ENCODE measurements at regions not wholly inside any gene's neighbourhood (a gene's known extent, or its start where the extent isn't known, plus 50 kb on each side); places are given as distances from the start of the nearest gene placed in this dataset.

- H3K4me2 ChIP-seq (ENCODE audit: low read length, poor library complexity, severe bottlenecking), result no peak overlapping the region
- H3K4me1 ChIP-seq (ENCODE audit: control insufficient read depth, insufficient read depth, low read depth, low read length), result peaks cover 2% of the 10 kb centered on the region
- no peak overlapping the region for H4K8ac ChIP-seq (ENCODE audit: low read length)
- DNase-seq, result no peak
- H2AK5ac ChIP-seq (ENCODE audit: low read length, severe bottlenecking), result no peak overlapping the region
- H3K9me3 ChIP-seq (ENCODE audit: control insufficient read depth, low read length), result no peaks in the 10 kb centered on the region
- no peak overlapping the region for H2BK15ac ChIP-seq (ENCODE audit: low read depth, poor library complexity, severe bottlenecking)
- no peaks in the 10 kb centered on the region for H3K36me3 ChIP-seq (ENCODE audit: control insufficient read depth in 1 of 2, insufficient read depth in 2 of 2, low read depth in 1 of 2, low read length in 2 of 2)
- H4K91ac ChIP-seq (ENCODE audit: low read length), result no peak overlapping the region
- no peak overlapping the region for H3K4me3 ChIP-seq (ENCODE audit: insufficient read depth in 1 of 2, low read depth in 1 of 2, low read length in 2 of 2)
- H3K27ac ChIP-seq (ENCODE audit: low read length, poor library complexity, severe bottlenecking), result no peak overlapping the region
- H2BK12ac ChIP-seq (ENCODE audit: low read length in 2 of 2), result no peak overlapping the region
- no peak overlapping the region for H2BK5ac ChIP-seq (ENCODE audit: low read depth, low read length, poor library complexity, severe bottlenecking)
- no peak overlapping the region for H2BK120ac ChIP-seq (ENCODE audit: low read depth, low read length)
- H3K18ac ChIP-seq (ENCODE audit: low read depth in 1 of 2, low read length in 2 of 2), result peak overlapping the region in 1 of 2 experiments; percentile 11
- WGBS, result 93% methylated on average over 11 of the region's 13 CpGs
- H3K9ac ChIP-seq (ENCODE audit: low read length), result no peak overlapping the region
- no peak overlapping the region for H3K4ac ChIP-seq (ENCODE audit: low read depth in 1 of 2, low read length in 2 of 2)
- no peak overlapping the region for H3K14ac ChIP-seq (ENCODE audit: low read length in 2 of 2)
- no peaks in the 10 kb centered on the region for H3K79me1 ChIP-seq (replicated peaks; ENCODE audit: low read length, poor library complexity, severe bottlenecking)
- no peaks in the 10 kb centered on the region for H3K27me3 ChIP-seq (ENCODE audit: control insufficient read depth in 1 of 2, insufficient read depth in 1 of 2, low read length in 2 of 2)
- H2AFZ ChIP-seq (ENCODE audit: low read depth, low read length), result no peak overlapping the region
- peak overlapping the region in 1 of 2 experiments; percentile 27 for H3K23ac ChIP-seq (ENCODE audit: low read length in 2 of 2)
Measured at GRCh38 chr1:67582625-67583461, 102.2 kb upstream of the GADD45A start.

- H3K27me3 ChIP-seq (ENCODE audit: control insufficient read depth in 1 of 2, insufficient read depth in 1 of 2, low read length in 2 of 2), result no peaks in the 10 kb centered on the region
- no peak overlapping the region for H3K4me3 ChIP-seq (ENCODE audit: insufficient read depth in 1 of 2, low read depth in 1 of 2, low read length in 2 of 2)
- no peaks in the 10 kb centered on the region for H3K9me3 ChIP-seq (ENCODE audit: control insufficient read depth, low read length)
- H4K8ac ChIP-seq (ENCODE audit: low read length), result no peak overlapping the region
- H3K79me1 ChIP-seq (replicated peaks; ENCODE audit: low read length, poor library complexity, severe bottlenecking), result no peaks in the 10 kb centered on the region
- no peak overlapping the region for H2BK120ac ChIP-seq (ENCODE audit: low read depth, low read length)
- no peak overlapping the region for H3K27ac ChIP-seq (ENCODE audit: low read length, poor library complexity, severe bottlenecking)
- DNase-seq, result no peak
- no peak overlapping the region for H3K9ac ChIP-seq (ENCODE audit: low read length)
- no peak overlapping the region for H2BK5ac ChIP-seq (ENCODE audit: low read depth, low read length, poor library complexity, severe bottlenecking)
- H4K91ac ChIP-seq (ENCODE audit: low read length), result no peak overlapping the region
- H2BK12ac ChIP-seq (ENCODE audit: low read length in 2 of 2), result no peak overlapping the region
- WGBS, result 20% methylated on average over 2 of the region's 2 CpGs
- no peak overlapping the region for H3K4ac ChIP-seq (ENCODE audit: low read depth in 1 of 2, low read length in 2 of 2)
- no peak overlapping the region for H3K23ac ChIP-seq (ENCODE audit: low read length in 2 of 2)
- no peak overlapping the region for H3K18ac ChIP-seq (ENCODE audit: low read depth in 1 of 2, low read length in 2 of 2)
- H3K14ac ChIP-seq (ENCODE audit: low read length in 2 of 2), result no peak overlapping the region
- peaks cover 2% of the 10 kb centered on the region for H3K4me1 ChIP-seq (ENCODE audit: control insufficient read depth, insufficient read depth, low read depth, low read length)
- H3K36me3 ChIP-seq (ENCODE audit: control insufficient read depth in 1 of 2, insufficient read depth in 2 of 2, low read depth in 1 of 2, low read length in 2 of 2), result no peaks in the 10 kb centered on the region
- H2BK15ac ChIP-seq (ENCODE audit: low read depth, poor library complexity, severe bottlenecking), result no peak overlapping the region
- no peak overlapping the region for H2AFZ ChIP-seq (ENCODE audit: low read depth, low read length)
- H3K4me2 ChIP-seq (ENCODE audit: low read length, poor library complexity, severe bottlenecking), result no peak overlapping the region
- H2AK5ac ChIP-seq (ENCODE audit: low read length, severe bottlenecking), result no peak overlapping the region
Measured at GRCh38 chr1:67583462-67583950, 101.5 kb upstream of the GADD45A start.

- Histone ChIP-seq H3K9me3 (ENCODE audit: control insufficient read depth, low read length) (no peaks in the 10 kb centered on the region), H4K8ac (ENCODE audit: low read length) (no peak overlapping the region), H3K18ac (ENCODE audit: low read depth in 1 of 2, low read length in 2 of 2) (peak overlapping the region in 1 of 2 experiments; percentile 50), H2AFZ (ENCODE audit: low read depth, low read length) (no peak overlapping the region), H2BK120ac (ENCODE audit: low read depth, low read length) (no peak overlapping the region), H3K14ac (ENCODE audit: low read length in 2 of 2) (no peak overlapping the region), H3K4me3 (ENCODE audit: insufficient read depth in 1 of 2, low read depth in 1 of 2, low read length in 2 of 2) (no peak overlapping the region), H2BK12ac (ENCODE audit: low read length in 2 of 2) (no peak overlapping the region), H3K27me3 (ENCODE audit: control insufficient read depth in 1 of 2, insufficient read depth in 1 of 2, low read length in 2 of 2) (no peaks in the 10 kb centered on the region), H3K9ac (ENCODE audit: low read length) (no peak overlapping the region), H2AK5ac (ENCODE audit: low read length, severe bottlenecking) (no peak overlapping the region), H3K4ac (ENCODE audit: low read depth in 1 of 2, low read length in 2 of 2) (no peak overlapping the region), H3K4me1 (ENCODE audit: control insufficient read depth, insufficient read depth, low read depth, low read length) (peaks cover 2% of the 10 kb centered on the region), H3K27ac (ENCODE audit: low read length, poor library complexity, severe bottlenecking) (no peak overlapping the region), H4K91ac (ENCODE audit: low read length) (no peak overlapping the region), H3K23ac (ENCODE audit: low read length in 2 of 2) (no peak overlapping the region), H2BK5ac (ENCODE audit: low read depth, low read length, poor library complexity, severe bottlenecking) (no peak overlapping the region), H3K36me3 (ENCODE audit: control insufficient read depth in 1 of 2, insufficient read depth in 2 of 2, low read depth in 1 of 2, low read length in 2 of 2) (no peaks in the 10 kb centered on the region), H2BK15ac (ENCODE audit: low read depth, poor library complexity, severe bottlenecking) (no peak overlapping the region), H3K4me2 (ENCODE audit: low read length, poor library complexity, severe bottlenecking) (no peak overlapping the region), H3K79me1 (replicated peaks; ENCODE audit: low read length, poor library complexity, severe bottlenecking) (no peaks in the 10 kb centered on the region)
- WGBS, result 95% methylated on average over 6 of the region's 6 CpGs
- DNase-seq, result no peak
Measured at GRCh38 chr1:67584938-67585337, 100.1 kb upstream of the GADD45A start.

- no peak overlapping the region for H3K4me3 ChIP-seq (ENCODE audit: insufficient read depth in 1 of 2, low read depth in 1 of 2, low read length in 2 of 2)
- H2AK5ac ChIP-seq (ENCODE audit: low read length, severe bottlenecking), result no peak overlapping the region
- no peak for DNase-seq
- H3K27ac ChIP-seq (ENCODE audit: low read length, poor library complexity, severe bottlenecking), result no peak overlapping the region
- no peak overlapping the region for H2AFZ ChIP-seq (ENCODE audit: low read depth, low read length)
- no peak overlapping the region for H2BK120ac ChIP-seq (ENCODE audit: low read depth, low read length)
- H3K4me1 ChIP-seq (ENCODE audit: control insufficient read depth, insufficient read depth, low read depth, low read length), result peaks cover 2% of the 10 kb centered on the region
- H2BK12ac ChIP-seq (ENCODE audit: low read length in 2 of 2), result no peak overlapping the region
- no peak overlapping the region for H3K14ac ChIP-seq (ENCODE audit: low read length in 2 of 2)
- H3K79me1 ChIP-seq (replicated peaks; ENCODE audit: low read length, poor library complexity, severe bottlenecking), result no peaks in the 10 kb centered on the region
- WGBS, result 38% methylated on average over 5 of the region's 5 CpGs
- no peak overlapping the region for H2BK15ac ChIP-seq (ENCODE audit: low read depth, poor library complexity, severe bottlenecking)
- H4K91ac ChIP-seq (ENCODE audit: low read length), result no peak overlapping the region
- H3K23ac ChIP-seq (ENCODE audit: low read length in 2 of 2), result no peak overlapping the region
- H3K9me3 ChIP-seq (ENCODE audit: control insufficient read depth, low read length), result no peaks in the 10 kb centered on the region
- H3K36me3 ChIP-seq (ENCODE audit: control insufficient read depth in 1 of 2, insufficient read depth in 2 of 2, low read depth in 1 of 2, low read length in 2 of 2), result no peaks in the 10 kb centered on the region
- H3K18ac ChIP-seq (ENCODE audit: low read depth in 1 of 2, low read length in 2 of 2), result no peak overlapping the region
- no peaks in the 10 kb centered on the region for H3K27me3 ChIP-seq (ENCODE audit: control insufficient read depth in 1 of 2, insufficient read depth in 1 of 2, low read length in 2 of 2)
- no peak overlapping the region for H2BK5ac ChIP-seq (ENCODE audit: low read depth, low read length, poor library complexity, severe bottlenecking)
- H3K9ac ChIP-seq (ENCODE audit: low read length), result peak overlapping the region; percentile 28
- no peak overlapping the region for H3K4me2 ChIP-seq (ENCODE audit: low read length, poor library complexity, severe bottlenecking)
- no peak overlapping the region for H3K4ac ChIP-seq (ENCODE audit: low read depth in 1 of 2, low read length in 2 of 2)
- no peak overlapping the region for H4K8ac ChIP-seq (ENCODE audit: low read length)
Measured at GRCh38 chr1:67586596-67586995, 98.4 kb upstream of the GADD45A start.

Data from mesenchymal stem cell (in vitro differentiated cells and primary cell).